ENCODE measurements at regions not wholly inside any gene's neighbourhood (a gene's known extent, or its start where the extent isn't known, plus 50 kb on each side); places are given as distances from the start of the nearest gene placed in this dataset.

DNA sequence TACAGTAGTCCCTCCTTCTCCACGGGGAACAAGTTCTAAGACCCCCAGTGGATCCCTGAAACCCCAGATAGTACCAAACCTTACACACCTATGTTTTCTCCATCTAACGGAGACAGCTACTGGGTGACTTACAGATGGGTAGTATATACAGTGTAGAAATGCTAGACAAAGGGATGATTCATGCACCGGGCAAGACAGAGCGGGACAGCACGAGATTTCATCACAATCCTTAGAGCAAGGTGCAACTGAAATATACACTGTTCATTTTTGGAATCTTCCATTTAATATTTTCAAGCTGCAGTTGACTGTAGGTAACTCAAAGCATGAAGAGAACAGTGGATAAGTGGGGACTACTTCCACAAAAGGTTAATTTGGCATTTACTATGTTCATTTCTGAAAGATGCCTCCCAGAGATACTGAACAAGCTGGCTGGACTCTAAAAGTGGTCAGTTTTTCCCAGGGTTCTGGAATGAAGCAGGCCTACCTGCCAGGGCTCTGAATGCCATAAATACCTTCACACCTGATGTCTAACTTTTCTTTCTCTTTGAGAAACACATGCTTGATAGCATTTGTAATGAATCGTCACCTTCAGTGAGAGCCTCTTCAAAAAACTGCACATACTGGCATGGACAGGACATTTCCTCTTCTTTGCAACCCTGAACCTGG, 127.7 kb upstream of the FOXN3 start:
- Histone ChIP-seq H2AFZ (ENCODE audit: low read length) (no peak overlapping the region), H3K27ac (ENCODE audit: low read depth, low read length, poor library complexity, severe bottlenecking) (no peak overlapping the region), H4K20me1 (ENCODE audit: insufficient read depth, low read length) (no peaks in the 10 kb centered on the region), H3K79me2 (ENCODE audit: insufficient read depth, low read length) (no peaks in the 10 kb centered on the region), H3K36me3 (ENCODE audit: insufficient read depth, low read length) (no peaks in the 10 kb centered on the region), H3K27me3 (ENCODE audit: insufficient read depth, low read length) (no peaks in the 10 kb centered on the region), H3K9me3 (ENCODE audit: low read length) (no peaks in the 10 kb centered on the region), H3K4me2 (ENCODE audit: low read length) (no peak overlapping the region), H3F3A (ENCODE audit: insufficient read depth, low read length) (no peaks in the 10 kb centered on the region), H3K9me2 (ENCODE audit: low read depth, low read length) (no peaks in the 10 kb centered on the region), H3K9ac (ENCODE audit: low read length) (no peak overlapping the region), H3K4me3 (ENCODE audit: low read depth, low read length, poor library complexity, severe bottlenecking) (no peak overlapping the region), H3K4me1 (ENCODE audit: insufficient read depth, low read length, severe bottlenecking) (no peaks in the 10 kb centered on the region)
- no peak for TF ChIP-seq EZH2 (IDR thresholded peaks at IDR 0.05; ENCODE audit: borderline replicate concordance, low read length)
- TF ChIP-seq, protein P1, sequence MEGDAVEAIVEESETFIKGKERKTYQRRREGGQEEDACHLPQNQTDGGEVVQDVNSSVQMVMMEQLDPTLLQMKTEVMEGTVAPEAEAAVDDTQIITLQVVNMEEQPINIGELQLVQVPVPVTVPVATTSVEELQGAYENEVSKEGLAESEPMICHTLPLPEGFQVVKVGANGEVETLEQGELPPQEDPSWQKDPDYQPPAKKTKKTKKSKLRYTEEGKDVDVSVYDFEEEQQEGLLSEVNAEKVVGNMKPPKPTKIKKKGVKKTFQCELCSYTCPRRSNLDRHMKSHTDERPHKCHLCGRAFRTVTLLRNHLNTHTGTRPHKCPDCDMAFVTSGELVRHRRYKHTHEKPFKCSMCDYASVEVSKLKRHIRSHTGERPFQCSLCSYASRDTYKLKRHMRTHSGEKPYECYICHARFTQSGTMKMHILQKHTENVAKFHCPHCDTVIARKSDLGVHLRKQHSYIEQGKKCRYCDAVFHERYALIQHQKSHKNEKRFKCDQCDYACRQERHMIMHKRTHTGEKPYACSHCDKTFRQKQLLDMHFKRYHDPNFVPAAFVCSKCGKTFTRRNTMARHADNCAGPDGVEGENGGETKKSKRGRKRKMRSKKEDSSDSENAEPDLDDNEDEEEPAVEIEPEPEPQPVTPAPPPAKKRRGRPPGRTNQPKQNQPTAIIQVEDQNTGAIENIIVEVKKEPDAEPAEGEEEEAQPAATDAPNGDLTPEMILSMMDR (IDR thresholded peaks at IDR 0.05; ENCODE audit: low read length): no peak

DNA sequence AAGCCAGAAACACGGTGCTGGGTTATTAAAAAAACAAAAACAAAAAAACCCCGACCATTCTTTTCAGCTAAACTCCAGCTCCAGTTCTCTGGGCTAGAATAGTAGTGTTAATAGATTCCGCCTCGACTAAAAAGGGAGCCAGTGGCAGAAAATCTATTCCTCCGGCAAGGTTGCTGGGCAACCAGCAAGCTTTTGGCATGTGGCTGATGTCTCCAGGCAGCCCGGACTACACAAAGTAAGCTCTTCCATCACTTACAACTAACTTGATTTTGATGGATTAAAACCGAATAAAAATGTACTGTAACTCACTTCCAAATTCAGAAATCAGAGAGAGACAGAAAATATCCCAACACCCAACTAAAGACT, 126.4 kb upstream of the FOXN3 start:
- H3K4me1 ChIP-seq (ENCODE audit: insufficient read depth, low read length, severe bottlenecking): no peaks in the 10 kb centered on the region
- no peaks in the 10 kb centered on the region for H3F3A ChIP-seq (ENCODE audit: insufficient read depth, low read length)
- H3K79me2 ChIP-seq (ENCODE audit: insufficient read depth, low read length): no peaks in the 10 kb centered on the region
- H4K20me1 ChIP-seq (ENCODE audit: insufficient read depth, low read length): no peaks in the 10 kb centered on the region
- no peaks in the 10 kb centered on the region for H3K27me3 ChIP-seq (ENCODE audit: insufficient read depth, low read length)
- no peak overlapping the region for H3K27ac ChIP-seq (ENCODE audit: low read depth, low read length, poor library complexity, severe bottlenecking)
- H2AFZ ChIP-seq (ENCODE audit: low read length): no peak overlapping the region
- TF ChIP-seq EZH2 (IDR thresholded peaks at IDR 0.05; ENCODE audit: borderline replicate concordance, low read length): no peak
- TF ChIP-seq, protein P1 (IDR thresholded peaks at IDR 0.05; ENCODE audit: low read length): no peak
- no peaks in the 10 kb centered on the region for H3K36me3 ChIP-seq (ENCODE audit: insufficient read depth, low read length)
- no peak overlapping the region for H3K4me2 ChIP-seq (ENCODE audit: low read length)
- H3K9ac ChIP-seq (ENCODE audit: low read length): no peak overlapping the region
- no peak overlapping the region for H3K4me3 ChIP-seq (ENCODE audit: low read depth, low read length, poor library complexity, severe bottlenecking)
- H3K9me2 ChIP-seq (ENCODE audit: low read depth, low read length): no peaks in the 10 kb centered on the region
- H3K9me3 ChIP-seq (ENCODE audit: low read length): no peaks in the 10 kb centered on the region

DNA sequence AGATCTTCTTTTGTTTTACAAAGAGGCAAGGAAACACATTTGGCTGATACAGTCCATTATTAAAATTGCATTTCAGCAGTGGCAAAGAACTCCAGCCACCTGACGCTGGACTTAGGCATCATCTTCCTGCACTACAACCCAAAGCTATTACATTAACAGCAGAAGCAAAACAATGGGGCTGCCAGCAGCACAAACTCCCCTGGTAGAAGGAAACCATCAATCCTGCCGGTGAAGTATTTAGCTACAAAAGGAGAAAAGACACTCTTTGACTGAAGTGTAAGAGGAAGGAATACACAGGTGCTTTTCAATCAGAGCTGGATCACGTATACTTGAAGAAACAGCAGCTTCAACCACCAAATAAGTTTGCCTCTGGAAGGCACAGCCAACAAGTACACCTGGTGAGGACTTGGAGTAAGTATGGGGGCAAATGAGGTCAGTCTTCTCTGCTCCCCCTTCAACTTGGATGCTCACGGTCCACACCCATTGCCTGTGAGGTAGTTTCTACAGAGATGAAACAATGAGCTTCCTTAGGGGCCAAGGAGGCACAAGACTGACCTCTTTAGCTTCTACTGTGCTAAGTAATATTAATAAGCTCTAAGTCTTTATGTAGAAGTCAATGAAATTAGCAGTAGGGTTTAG, 125.9 kb upstream of the FOXN3 start:
- Histone ChIP-seq H3K79me2 (ENCODE audit: insufficient read depth, low read length) (no peaks in the 10 kb centered on the region), H3K9me3 (ENCODE audit: low read length) (no peaks in the 10 kb centered on the region), H3K9ac (ENCODE audit: low read length) (no peak overlapping the region), H3K9me2 (ENCODE audit: low read depth, low read length) (no peaks in the 10 kb centered on the region), H4K20me1 (ENCODE audit: insufficient read depth, low read length) (no peaks in the 10 kb centered on the region), H3K4me1 (ENCODE audit: insufficient read depth, low read length, severe bottlenecking) (no peaks in the 10 kb centered on the region), H3K36me3 (ENCODE audit: insufficient read depth, low read length) (no peaks in the 10 kb centered on the region), H3K4me3 (ENCODE audit: low read depth, low read length, poor library complexity, severe bottlenecking) (no peak overlapping the region), H3F3A (ENCODE audit: insufficient read depth, low read length) (no peaks in the 10 kb centered on the region), H2AFZ (ENCODE audit: low read length) (no peak overlapping the region), H3K27ac (ENCODE audit: low read depth, low read length, poor library complexity, severe bottlenecking) (no peak overlapping the region), H3K27me3 (ENCODE audit: insufficient read depth, low read length) (no peaks in the 10 kb centered on the region), H3K4me2 (ENCODE audit: low read length) (no peak overlapping the region)
- no peak for TF ChIP-seq EZH2 (IDR thresholded peaks at IDR 0.05; ENCODE audit: borderline replicate concordance, low read length)
- TF ChIP-seq, protein P1 (IDR thresholded peaks at IDR 0.05; ENCODE audit: low read length): no peak

Measured in OCI-LY1 (cell line).